ENCODE measurements at regions not wholly inside any gene's neighbourhood (a gene's known extent, or its start where the extent isn't known, plus 50 kb on each side); places are given as distances from the start of the nearest gene placed in this dataset.

- CTCF ChIA-PET (ENCODE audit: partially characterized antibody), result interaction anchor here (1.4 to 3.9 kb wide), 2 partner anchors 9 to 299 kb away, joined by 3 to 24 read pairs; no protein-coding TSS in a partner anchor
- TF ChIP-seq KDM5A (IDR thresholded peaks at IDR 0.05; ENCODE audit: low read length) (no peak), CBX5 (IDR thresholded peaks at IDR 0.05; ENCODE audit: low read depth, low read length) (no peak), HDAC2 (IDR thresholded peaks at IDR 0.05; ENCODE audit: borderline replicate concordance in 1 of 2, low read depth in 2 of 2, low read length in 2 of 2) (no peak), TAF7 (optimal IDR thresholded peaks at IDR 0.05; ENCODE audit: borderline replicate concordance, low read depth, low read length) (no peak), SP1 (IDR thresholded peaks at IDR 0.05; ENCODE audit: low read depth, low read length) (no peak), CHD2 (IDR thresholded peaks at IDR 0.05; ENCODE audit: low read length) (no peak), TAF1 (IDR thresholded peaks at IDR 0.05; ENCODE audit: low read depth, low read length) (no peak), NRF1 (IDR thresholded peaks at IDR 0.05; ENCODE audit: low read depth, low read length) (no peak), EZH2 (IDR thresholded peaks at IDR 0.05; ENCODE audit: low read depth, low read length, severe bottlenecking) (no peak), SIRT6 (IDR thresholded peaks at IDR 0.05; ENCODE audit: low read length) (no peak), ATF3 (IDR thresholded peaks at IDR 0.05; ENCODE audit: insufficient read depth, low read depth, low read length) (no peak), SP4 (IDR thresholded peaks at IDR 0.05; ENCODE audit: low read length) (no peak)
- TF ChIP-seq, protein P1, sequence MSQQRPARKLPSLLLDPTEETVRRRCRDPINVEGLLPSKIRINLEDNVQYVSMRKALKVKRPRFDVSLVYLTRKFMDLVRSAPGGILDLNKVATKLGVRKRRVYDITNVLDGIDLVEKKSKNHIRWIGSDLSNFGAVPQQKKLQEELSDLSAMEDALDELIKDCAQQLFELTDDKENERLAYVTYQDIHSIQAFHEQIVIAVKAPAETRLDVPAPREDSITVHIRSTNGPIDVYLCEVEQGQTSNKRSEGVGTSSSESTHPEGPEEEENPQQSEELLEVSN (IDR thresholded peaks at IDR 0.05), result no peak
These were observed 551.0 kb upstream of the ATXN8OS start for GRCh38 chr13:69556540-69557196.

More at GRCh38 chr13:69556540-69557196, 551.0 kb upstream of the ATXN8OS start:
- H3K4me2 ChIP-seq (ENCODE audit: insufficient read depth in 1 of 2, low read depth in 2 of 2, low read length in 2 of 2), result no peak overlapping the region
- no peaks in the 10 kb centered on the region for H3K4me1 ChIP-seq (replicated peaks in 1 of 4; ENCODE audit: control insufficient read depth in 3 of 4, insufficient read depth in 4 of 4, low read length in 3 of 4)
- H3K23ac ChIP-seq (ENCODE audit: insufficient read length), result no peak overlapping the region
- no peak overlapping the region for H3K27ac ChIP-seq (ENCODE audit: low read depth, low read length)
- no peaks in the 10 kb centered on the region for H4K20me1 ChIP-seq (replicated peaks in 1 of 2; ENCODE audit: control insufficient read depth in 1 of 2, insufficient read depth in 2 of 2, low read length in 2 of 2)
- FAIRE-seq (no peak), DNase-seq (ENCODE audit: low read depth in 1 of 2, low spot score in 2 of 2) (no peak)
- no peak overlapping the region for H3K4ac ChIP-seq (replicated peaks; ENCODE audit: insufficient read length, low read depth, low read length)
- 91% methylated on average over 4 of the region's 5 CpGs; no CpG with 5 or more reads in 1 of the 2 experiments for WGBS, 2 experiments (ENCODE audit: extremely low coverage in 1 of 2, insufficient coverage in 1 of 2, insufficient read length in 1 of 2, insufficient replicate concordance in 2 of 2, low coverage in 1 of 2, low lambda C conversion rate in 2 of 2, missing lambda C conversion rate in 1 of 2)
- no peaks in the 10 kb centered on the region for H3K79me2 ChIP-seq (ENCODE audit: control insufficient read depth in 1 of 2, insufficient read depth in 2 of 2, low read length in 2 of 2)
- H2BK120ac ChIP-seq (replicated peaks; ENCODE audit: low read depth, low read length), result no peak overlapping the region
- no peak overlapping the region for H3K4me3 ChIP-seq (ENCODE audit: extremely low read depth in 1 of 4, insufficient read depth in 2 of 4, low read depth in 3 of 4, low read length in 4 of 4)
- H3K9me3 ChIP-seq (ENCODE audit: insufficient read depth in 2 of 2, low read depth in 1 of 2, low read length in 1 of 2), result no peaks in the 10 kb centered on the region
- H4K8ac ChIP-seq (ENCODE audit: extremely low read depth, insufficient read depth, low read length), result no peak overlapping the region
- peaks cover 0 to 1% (median 0%) of the 10 kb centered on the region in 4 experiments; a peak in 1 of 7 replicates for H3K27me3 ChIP-seq (replicated peaks in 1 of 4; ENCODE audit: control insufficient read depth in 3 of 4, extremely low read depth in 1 of 4, insufficient read depth in 3 of 4, low read length in 3 of 4)
- H4K91ac ChIP-seq (replicated peaks; ENCODE audit: insufficient read length, low read length), result no peak overlapping the region
- no peak overlapping the region for H3K14ac ChIP-seq (ENCODE audit: insufficient read length)
- H3K18ac ChIP-seq (ENCODE audit: extremely low read depth, low read length), result no peak overlapping the region
- no peak overlapping the region for H3K9ac ChIP-seq (replicated peaks in 1 of 4; ENCODE audit: extremely low read depth in 1 of 4, low read depth in 3 of 4, low read length in 3 of 4)
- no peak overlapping the region for H2AK5ac ChIP-seq (ENCODE audit: low read depth, low read length)
- no peak overlapping the region for H2BK12ac ChIP-seq (ENCODE audit: low read depth, low read length)
- no peak overlapping the region for H2BK5ac ChIP-seq (ENCODE audit: low read depth, low read length)
- H3K56ac ChIP-seq (replicated peaks; ENCODE audit: insufficient read length, low read depth, low read length), result no peak overlapping the region
- no peak overlapping the region for H4K5ac ChIP-seq (ENCODE audit: insufficient read length, low read depth, low read length)
- H3K79me1 ChIP-seq (ENCODE audit: low read depth, low read length), result no peaks in the 10 kb centered on the region
- 0 out of 2 replicates have a peak overlapping the region, but pooled peaks have one; percentile 22 for H2AFZ ChIP-seq (ENCODE audit: low read length)
- no peak overlapping the region for H2BK20ac ChIP-seq (ENCODE audit: low read length)
- no peaks in the 10 kb centered on the region for H3K36me3 ChIP-seq (ENCODE audit: control insufficient read depth in 2 of 4, insufficient read depth in 4 of 4, low read length in 3 of 4)
- POLR2A ChIA-PET (ENCODE audit: partially characterized antibody), result no interaction called here
- no peak overlapping the region for H2BK15ac ChIP-seq (ENCODE audit: low read length)
- H3K23me2 ChIP-seq (ENCODE audit: low read depth, low read length), result no peaks in the 10 kb centered on the region

Data from H1 (cell line).